Activated CD8-positive, alpha-beta T cell treated with anti-CD3 and anti-CD28 coated beads, Interleukin-2, amount 10 ng/mL, durations not matched to agents 7 days and 5 days (primary cell): ENCODE measurements at regions not wholly inside any gene's neighbourhood (a gene's known extent, or its start where the extent isn't known, plus 50 kb on each side); places are given as distances from the start of the nearest gene placed in this dataset.

Experiments
- ATAC-seq: fragments of 150-1000 bp; cut with Tn5 transposase; one replicate; pipeline ENCODE4 v1.10.0; 2021; ENCODE audit warnings: moderate library complexity
- CTCF ChIA-PET: fragments of 350-600 bp; sonication (Branson Sonifier 250); formaldehyde crosslinking; loops from one replicate; lab custom pipeline; 2021; ENCODE audit warnings: antibody characterized with exemption; lab: Charles Lee
- POLR2A ChIA-PET: fragments of 350-600 bp; sonication (Branson Sonifier 250); formaldehyde crosslinking; loops from one replicate; lab custom pipeline; 2021; ENCODE audit warnings: antibody characterized with exemption; lab: Charles Lee
- DNase-seq: peaks from one replicate; pipeline ENCODE4 v3.0.0-alpha.2; 2020
- H3K27ac Mint-ChIP-seq: one replicate; pipeline ENCODE4 v1.8.0; 2021; ENCODE audit warnings: mild to moderate bottlenecking, mixed read lengths
- H3K27me3 Mint-ChIP-seq: one replicate; pipeline ENCODE4 v1.8.0; 2021; ENCODE audit warnings: low read depth, mixed read lengths
- H3K36me3 Mint-ChIP-seq: one replicate; pipeline ENCODE4 v1.8.0; 2021; ENCODE audit warnings: low read depth, mixed read lengths
- H3K4me1 Mint-ChIP-seq: one replicate; pipeline ENCODE4 v1.8.0; 2021; ENCODE audit warnings: low read depth, mixed read lengths
- H3K4me3 Mint-ChIP-seq: one replicate; pipeline ENCODE4 v1.8.0; 2021; ENCODE audit warnings: mild to moderate bottlenecking, mixed read lengths
- H3K9me3 Mint-ChIP-seq: one replicate; pipeline ENCODE4 v1.8.0; 2022; ENCODE audit warnings: mixed read lengths; ENCODE audit not compliant: insufficient read depth

GRCh38 chr7:67393903-67394302 is 397.3 kb downstream of the TYW1 start:
- H3K4me1 Mint-ChIP-seq: no peaks in the 10 kb centered on the region
- H3K36me3 Mint-ChIP-seq: no peaks in the 10 kb centered on the region
- ATAC-seq: no peak
- ChIA-PET POLR2A (no interaction called here), CTCF (no interaction called here)
- H3K27ac Mint-ChIP-seq: no peak overlapping the region
- H3K9me3 Mint-ChIP-seq: no peaks in the 10 kb centered on the region
- no peak overlapping the region for H3K4me3 Mint-ChIP-seq
- DNase-seq: no peak
- H3K27me3 Mint-ChIP-seq: no peaks in the 10 kb centered on the region

DNA sequence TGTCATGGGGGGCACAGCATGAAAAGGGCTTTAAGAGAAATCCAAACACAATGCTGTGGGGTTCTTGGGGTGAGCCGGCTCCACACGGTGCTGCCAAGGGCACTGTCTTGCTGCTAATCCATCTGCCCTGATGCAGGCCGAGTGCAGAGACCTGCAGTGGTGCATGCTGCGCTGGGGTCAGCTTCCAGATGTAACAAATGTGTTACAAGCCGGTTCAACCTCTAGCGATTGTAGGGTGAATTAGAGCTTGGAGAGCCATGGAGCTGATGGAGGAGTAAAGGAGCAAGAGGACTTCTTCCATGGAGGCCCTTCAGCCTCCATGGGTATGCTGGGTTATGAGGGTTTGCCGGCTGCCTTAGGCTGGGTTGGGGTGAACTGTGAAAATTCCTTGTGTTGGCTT is 402.3 kb downstream of the TYW1 start:
- H3K36me3 Mint-ChIP-seq: no peaks in the 10 kb centered on the region
- H3K27me3 Mint-ChIP-seq: no peaks in the 10 kb centered on the region
- ATAC-seq: no peak
- POLR2A ChIA-PET: no interaction called here
- no peak overlapping the region for H3K27ac Mint-ChIP-seq
- no peaks in the 10 kb centered on the region for H3K9me3 Mint-ChIP-seq
- CTCF ChIA-PET: no interaction called here
- no peaks in the 10 kb centered on the region for H3K4me1 Mint-ChIP-seq
- no peak overlapping the region for H3K4me3 Mint-ChIP-seq
- no peak for DNase-seq

DNA sequence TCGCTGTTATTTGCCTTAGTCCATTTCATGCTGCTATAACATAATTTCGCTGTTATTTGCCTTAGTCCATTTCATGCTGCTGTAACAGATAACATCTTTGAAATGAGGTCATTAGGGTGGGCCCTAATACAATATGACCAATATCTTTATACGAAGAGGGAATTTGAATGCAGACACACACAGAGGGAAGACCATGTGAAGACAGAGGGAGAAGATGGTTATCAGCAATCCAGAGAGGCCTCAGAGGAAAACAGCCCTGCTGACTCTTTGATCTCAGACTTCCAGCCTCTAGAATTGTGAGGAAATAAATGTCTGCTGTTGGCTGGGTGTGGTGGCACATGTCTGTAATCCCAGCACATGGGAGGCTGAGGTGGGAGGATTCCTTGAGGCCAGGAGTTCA is 404.9 kb downstream of the TYW1 start:
- Mint-ChIP-seq H3K9me3 (no peaks in the 10 kb centered on the region), H3K4me3 (no peak overlapping the region), H3K4me1 (no peaks in the 10 kb centered on the region), H3K27ac (no peak overlapping the region), H3K36me3 (no peaks in the 10 kb centered on the region), H3K27me3 (no peaks in the 10 kb centered on the region)
- ATAC-seq (no peak), DNase-seq (no peak)
- CTCF ChIA-PET: no interaction called here
- POLR2A ChIA-PET: no interaction called here

- Mint-ChIP-seq H3K4me1 (no peaks in the 10 kb centered on the region), H3K36me3 (no peaks in the 10 kb centered on the region), H3K9me3 (no peaks in the 10 kb centered on the region), H3K27ac (no peak overlapping the region), H3K4me3 (no peak overlapping the region), H3K27me3 (no peaks in the 10 kb centered on the region)
- ATAC-seq (no peak), DNase-seq (no peak)
- ChIA-PET POLR2A (no interaction called here), CTCF (no interaction called here)
These were observed 405.6 kb downstream of the TYW1 start for GRCh38 chr7:67402280-67402679.

GRCh38 chr7:67406976-67407375 is 410.3 kb downstream of the TYW1 start:
- CTCF ChIA-PET: no interaction called here

GRCh38 chr7:67407392-67408071 is 410.9 kb downstream of the TYW1 start:
- Mint-ChIP-seq H3K36me3 (no peaks in the 10 kb centered on the region), H3K4me1 (no peaks in the 10 kb centered on the region), H3K9me3 (peaks cover 4% of the 10 kb centered on the region), H3K27ac (no peak overlapping the region), H3K4me3 (no peak overlapping the region), H3K27me3 (no peaks in the 10 kb centered on the region)
- POLR2A ChIA-PET: no interaction called here
- no peak for ATAC-seq
- CTCF ChIA-PET: no interaction called here
- DNase-seq: no peak

More at GRCh38 chr7:67406976-67407375, 410.3 kb downstream of the TYW1 start:
- H3K36me3 Mint-ChIP-seq: no peaks in the 10 kb centered on the region
- ATAC-seq (no peak), DNase-seq (no peak)
- peaks cover 4% of the 10 kb centered on the region for H3K9me3 Mint-ChIP-seq
- no peaks in the 10 kb centered on the region for H3K27me3 Mint-ChIP-seq
- no peak overlapping the region for H3K4me3 Mint-ChIP-seq
- no peak overlapping the region for H3K27ac Mint-ChIP-seq
- POLR2A ChIA-PET: no interaction called here
- no peaks in the 10 kb centered on the region for H3K4me1 Mint-ChIP-seq

DNA sequence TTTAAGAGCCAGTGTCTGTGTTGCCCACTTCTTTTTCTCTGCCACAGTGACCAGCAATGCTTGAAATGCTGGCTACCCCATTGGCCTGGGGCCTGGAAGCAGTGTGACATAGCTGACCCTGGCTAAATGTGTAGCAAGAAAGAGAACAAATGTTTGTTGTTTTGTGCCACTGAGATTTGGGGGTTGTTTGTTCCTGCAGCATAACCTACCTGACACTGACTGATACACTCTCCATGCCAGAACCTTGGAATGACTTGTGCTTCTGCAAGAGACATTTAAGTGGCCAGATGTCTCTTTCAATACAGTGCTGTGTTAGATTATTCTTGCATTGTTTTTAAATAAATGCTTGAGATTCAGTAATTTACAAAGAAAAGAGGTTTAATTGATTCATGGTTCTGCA is 411.5 kb downstream of the TYW1 start:
- ChIA-PET CTCF (no interaction called here), POLR2A (no interaction called here)
- peaks cover 4% of the 10 kb centered on the region for H3K9me3 Mint-ChIP-seq
- no peak overlapping the region for H3K4me3 Mint-ChIP-seq
- H3K27ac Mint-ChIP-seq: no peak overlapping the region
- no peaks in the 10 kb centered on the region for H3K36me3 Mint-ChIP-seq
- no peaks in the 10 kb centered on the region for H3K27me3 Mint-ChIP-seq
- ATAC-seq: no peak
- H3K4me1 Mint-ChIP-seq: no peaks in the 10 kb centered on the region
- no peak for DNase-seq

GRCh38 chr7:67413670-67414069 is 417.0 kb downstream of the TYW1 start:
- ChIA-PET POLR2A (interaction anchor here (0.6 kb wide), 1 partner anchor 19 kb away, joined by 3 read pairs; no protein-coding TSS in a partner anchor), CTCF (no interaction called here)

GRCh38 chr7:67414858-67415257 is 418.2 kb downstream of the TYW1 start:
- Mint-ChIP-seq H3K27ac (no peak overlapping the region), H3K27me3 (no peaks in the 10 kb centered on the region), H3K9me3 (peaks cover 8% of the 10 kb centered on the region), H3K36me3 (no peaks in the 10 kb centered on the region), H3K4me3 (no peak overlapping the region), H3K4me1 (no peaks in the 10 kb centered on the region)
- ChIA-PET CTCF (no interaction called here), POLR2A (no interaction called here)
- ATAC-seq (no peak), DNase-seq (no peak)

More at GRCh38 chr7:67413670-67414069, 417.0 kb downstream of the TYW1 start:
- H3K27ac Mint-ChIP-seq: no peak overlapping the region
- H3K9me3 Mint-ChIP-seq: peaks cover 8% of the 10 kb centered on the region
- no peaks in the 10 kb centered on the region for H3K36me3 Mint-ChIP-seq
- no peaks in the 10 kb centered on the region for H3K4me1 Mint-ChIP-seq
- DNase-seq (no peak), ATAC-seq (no peak)
- H3K27me3 Mint-ChIP-seq: no peaks in the 10 kb centered on the region
- H3K4me3 Mint-ChIP-seq: no peak overlapping the region

DNA sequence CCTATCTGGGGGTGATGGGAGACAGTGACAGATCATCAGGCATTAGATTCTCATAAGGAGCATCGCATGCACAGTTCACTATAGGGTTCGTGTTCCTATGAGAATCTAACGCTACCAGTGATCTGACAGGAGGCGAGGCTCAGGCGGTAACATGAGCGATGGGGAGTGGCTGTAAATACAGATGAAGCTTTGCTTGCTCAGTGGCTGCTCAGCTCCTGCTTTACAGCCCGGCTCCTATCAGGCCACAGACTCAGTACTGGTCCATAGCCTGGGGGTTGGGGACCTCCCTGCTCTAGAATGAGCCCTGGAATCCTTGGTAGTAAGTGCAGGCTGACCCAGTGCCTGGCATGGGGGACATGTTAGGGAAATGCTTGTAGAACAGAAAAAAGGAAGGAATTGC is 426.0 kb downstream of the TYW1 start:
- Mint-ChIP-seq H3K36me3 (no peaks in the 10 kb centered on the region), H3K4me1 (no peaks in the 10 kb centered on the region), H3K4me3 (no peak overlapping the region), H3K9me3 (no peaks in the 10 kb centered on the region), H3K27ac (no peak overlapping the region), H3K27me3 (no peaks in the 10 kb centered on the region)
- DNase-seq: no peak
- ChIA-PET POLR2A (no interaction called here), CTCF (no interaction called here)
- no peak for ATAC-seq

DNA sequence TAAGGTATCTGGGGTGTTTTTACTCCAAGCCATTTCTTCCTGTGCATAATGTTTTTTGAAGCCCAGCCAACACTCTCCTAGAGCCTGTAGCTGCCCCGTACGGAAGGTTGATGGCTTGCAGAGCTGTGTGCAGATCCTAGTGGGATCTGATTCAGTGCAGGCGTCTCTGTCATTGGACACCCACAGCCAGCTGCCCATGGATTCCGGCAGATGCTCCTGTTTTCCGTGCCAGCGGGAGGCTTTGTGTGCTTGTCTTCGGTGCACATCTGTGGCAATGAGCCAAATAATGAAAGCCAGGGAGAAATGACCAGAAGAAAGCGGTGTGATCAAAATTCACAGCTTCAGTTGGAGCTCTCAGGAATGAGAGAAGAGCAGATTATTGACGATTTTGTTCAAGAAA is 426.4 kb downstream of the TYW1 start:
- CTCF ChIA-PET: no interaction called here

DNA sequence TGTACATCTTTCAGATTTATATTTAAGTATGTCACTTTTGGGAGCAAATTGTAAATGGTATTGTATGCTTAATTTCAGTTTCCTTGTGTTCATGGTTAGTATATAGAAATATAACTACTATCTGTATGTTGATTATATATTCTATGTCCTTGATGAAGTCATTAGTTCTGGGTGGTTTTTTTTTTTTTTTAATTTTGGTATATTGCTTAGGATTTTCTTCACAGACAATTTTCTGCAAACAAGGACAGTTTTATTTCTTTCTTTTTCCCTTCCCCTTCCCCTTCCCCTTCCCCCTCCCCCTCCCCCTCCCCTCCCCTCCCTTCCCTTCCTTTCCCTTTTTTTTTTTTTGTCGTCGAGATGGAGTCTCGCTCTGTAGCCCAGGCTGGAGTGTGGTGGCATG is 430.0 kb downstream of the TYW1 start:
- ATAC-seq: no peak
- no peaks in the 10 kb centered on the region for H3K36me3 Mint-ChIP-seq
- no peaks in the 10 kb centered on the region for H3K4me1 Mint-ChIP-seq
- POLR2A ChIA-PET: no interaction called here
- H3K27me3 Mint-ChIP-seq: no peaks in the 10 kb centered on the region
- peaks cover 4% of the 10 kb centered on the region for H3K9me3 Mint-ChIP-seq
- H3K27ac Mint-ChIP-seq: no peak overlapping the region
- CTCF ChIA-PET: no interaction called here
- no peak for DNase-seq
- no peak overlapping the region for H3K4me3 Mint-ChIP-seq

More for the DNA sequence above, 426.4 kb downstream of the TYW1 start:
- no peak for DNase-seq
- no peak overlapping the region for H3K4me3 Mint-ChIP-seq
- no peaks in the 10 kb centered on the region for H3K9me3 Mint-ChIP-seq
- ATAC-seq: no peak
- H3K4me1 Mint-ChIP-seq: no peaks in the 10 kb centered on the region
- no peaks in the 10 kb centered on the region for H3K27me3 Mint-ChIP-seq
- POLR2A ChIA-PET: no interaction called here
- no peaks in the 10 kb centered on the region for H3K36me3 Mint-ChIP-seq
- H3K27ac Mint-ChIP-seq: no peak overlapping the region

DNA sequence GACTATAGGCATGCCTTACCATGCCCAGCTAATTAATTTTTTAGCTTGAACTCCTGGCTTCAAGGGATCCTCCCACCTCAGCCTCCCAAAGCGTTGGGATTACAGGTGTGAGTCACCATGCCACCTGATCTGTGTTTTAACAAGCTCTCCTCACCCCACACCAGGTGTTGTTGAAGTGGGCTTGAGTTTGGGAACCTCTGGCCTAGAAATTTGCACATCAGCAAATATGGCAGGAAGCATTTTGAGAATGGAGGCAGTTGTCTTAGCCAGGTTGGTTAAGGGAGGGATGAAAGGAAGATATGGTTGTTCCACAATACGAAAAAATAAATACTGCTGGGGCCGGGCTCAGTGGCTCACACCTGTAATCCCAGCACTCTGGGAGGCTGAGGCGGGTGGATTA is 433.1 kb downstream of the TYW1 start:
- Mint-ChIP-seq H3K4me1 (no peaks in the 10 kb centered on the region), H3K4me3 (no peak overlapping the region), H3K36me3 (no peaks in the 10 kb centered on the region), H3K27ac (no peak overlapping the region), H3K9me3 (peaks cover 10% of the 10 kb centered on the region), H3K27me3 (no peaks in the 10 kb centered on the region)
- ATAC-seq: no peak
- POLR2A ChIA-PET: no interaction called here
- DNase-seq: no peak
- CTCF ChIA-PET: no interaction called here
